ENCODE measurements at regions not wholly inside any gene's neighbourhood (a gene's known extent, or its start where the extent isn't known, plus 50 kb on each side); places are given as distances from the start of the nearest gene placed in this dataset.

DNA sequence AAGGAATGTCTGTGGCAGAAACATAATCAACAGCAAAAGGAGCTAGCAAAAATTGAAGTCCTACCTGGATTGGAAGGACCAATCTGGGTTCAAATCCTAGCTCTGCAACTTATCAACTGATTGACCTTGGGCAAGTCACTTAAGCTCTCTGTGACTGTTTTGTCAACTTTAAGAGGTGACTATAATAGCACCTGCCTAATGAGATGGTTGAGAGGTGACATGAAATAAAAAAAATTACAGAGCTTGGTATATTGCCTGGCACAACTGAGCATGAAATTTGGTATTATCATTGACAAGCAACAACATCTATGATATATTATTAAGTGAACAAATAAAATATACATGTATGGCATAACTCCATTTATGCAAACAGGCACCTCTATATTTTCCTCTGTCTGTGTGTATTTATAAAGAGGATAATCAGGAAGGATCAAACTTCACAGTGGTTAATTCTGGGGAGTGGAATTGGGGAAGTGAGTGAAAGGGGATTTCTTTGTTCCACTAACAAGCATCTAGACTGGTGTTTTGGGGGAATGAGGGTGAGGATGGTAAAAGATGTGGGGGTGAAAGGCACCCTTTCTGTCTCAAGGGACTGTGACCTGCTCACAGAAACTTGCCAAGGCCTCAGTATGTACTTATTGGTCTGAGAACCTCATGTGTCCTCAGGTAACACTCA, 132.8 kb upstream of the SERTAD2 start:
- ATAC-seq (no peak), DNase-seq (ENCODE audit: missing footprints) (no peak)
- intact Hi-C loops (cut with DNase I) = no loop called here

DNA sequence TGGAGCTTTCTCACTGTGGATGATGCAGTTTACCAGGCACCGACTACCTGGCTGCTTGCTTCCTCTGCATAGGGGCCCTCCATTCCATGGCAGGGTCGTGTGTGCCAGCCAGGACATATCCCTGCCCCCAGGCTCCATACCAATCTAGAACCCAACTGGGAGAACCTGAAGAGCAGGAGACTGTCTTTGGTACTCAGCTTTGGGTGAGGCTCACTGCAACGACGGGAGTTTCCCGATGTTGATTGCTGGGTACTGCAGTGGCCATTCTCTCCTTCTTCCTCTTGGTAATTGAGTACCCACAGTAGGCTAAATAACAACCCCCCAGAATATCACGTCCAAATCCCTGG, 133.3 kb upstream of the SERTAD2 start:
- no peak for ATAC-seq
- no peak for DNase-seq (ENCODE audit: missing footprints)
- intact Hi-C loops (cut with DNase I) = no loop called here

DNA sequence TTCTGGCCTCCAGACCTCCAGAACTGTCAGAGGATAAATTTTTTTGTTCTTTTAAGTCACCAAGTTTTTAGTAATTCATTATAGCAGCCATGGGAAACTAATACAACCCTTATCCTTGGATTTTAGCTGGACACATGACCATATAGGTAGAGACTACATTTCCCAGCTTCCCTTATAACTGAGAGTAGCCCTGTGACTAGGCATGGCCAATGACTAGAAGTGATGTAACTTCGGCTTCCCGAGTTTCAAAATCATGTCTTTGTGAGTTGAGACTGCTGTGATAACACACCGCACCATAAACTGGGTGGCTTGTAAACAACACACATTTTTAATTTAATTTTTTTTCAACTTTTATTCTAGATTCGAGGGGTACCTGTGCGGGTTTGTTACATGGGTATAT, 134.0 kb upstream of the SERTAD2 start:
- intact Hi-C loops (cut with DNase I) = no loop called here
- no peak for DNase-seq (ENCODE audit: missing footprints)
- no peak for ATAC-seq

DNA sequence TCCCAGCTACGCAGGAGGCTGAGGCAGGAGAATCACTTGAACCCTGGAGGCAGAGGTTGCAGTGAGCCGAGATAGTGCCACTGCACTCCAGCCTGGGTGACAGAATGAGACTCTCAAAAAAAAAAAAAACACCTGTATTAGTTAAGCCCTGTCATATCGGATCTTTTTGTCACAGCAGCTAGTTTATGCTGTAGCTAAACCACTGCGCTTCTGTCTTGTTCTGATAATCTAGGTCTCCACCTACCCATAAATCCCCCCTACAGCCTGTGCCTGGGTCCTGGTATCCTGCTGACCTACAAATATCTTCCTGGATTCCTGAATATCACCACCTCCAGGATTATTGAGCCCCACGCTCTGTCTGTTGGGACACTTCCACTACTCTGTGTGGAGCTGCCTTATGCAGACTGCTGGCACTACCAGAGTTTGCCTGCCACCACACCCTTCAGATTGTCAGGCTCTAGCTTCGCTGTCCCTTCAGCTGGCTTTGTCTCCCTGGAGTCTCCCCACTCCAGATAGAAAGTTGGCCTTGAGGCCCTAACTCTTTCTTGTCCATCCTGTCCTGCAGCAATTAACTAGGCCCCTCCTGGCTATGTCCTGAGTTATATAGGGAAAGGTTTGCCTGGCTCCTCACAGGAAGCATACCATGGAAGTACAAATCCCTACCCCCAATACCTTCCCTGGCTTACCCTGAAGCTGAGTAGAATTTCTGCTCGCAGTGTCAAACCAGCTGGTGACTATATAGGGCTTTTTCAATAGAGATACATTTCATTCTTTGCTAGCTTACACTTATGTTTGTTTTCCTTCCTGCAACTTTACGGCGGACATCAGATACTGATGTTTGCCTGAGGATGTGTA, 136.0 kb upstream of the SERTAD2 start:
- DNase-seq (ENCODE audit: missing footprints) (no peak), ATAC-seq (no peak)
- intact Hi-C loops (cut with DNase I) = no loop called here

DNA sequence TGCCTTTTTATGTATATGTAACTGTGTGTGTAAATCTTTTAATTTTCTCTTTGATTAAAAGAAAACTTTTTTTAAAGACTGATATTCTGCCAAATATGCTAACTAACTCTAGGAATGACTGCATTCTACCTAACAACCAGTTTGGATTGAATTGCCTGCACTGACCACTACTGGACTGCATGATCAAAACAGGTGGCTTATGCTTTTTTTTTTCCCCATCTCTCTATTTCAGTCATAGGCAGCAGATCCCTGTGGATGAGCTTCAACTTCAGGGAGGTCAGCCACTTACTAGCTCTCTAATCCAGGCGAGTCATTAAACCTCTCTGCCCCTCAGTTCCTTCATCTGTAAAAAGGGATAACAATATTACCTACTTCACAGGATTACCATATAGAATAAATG, 138.6 kb upstream of the SERTAD2 start:
- intact Hi-C loops (cut with DNase I) = no loop called here
- DNase-seq (ENCODE audit: missing footprints) = no peak
- no peak for ATAC-seq

DNA sequence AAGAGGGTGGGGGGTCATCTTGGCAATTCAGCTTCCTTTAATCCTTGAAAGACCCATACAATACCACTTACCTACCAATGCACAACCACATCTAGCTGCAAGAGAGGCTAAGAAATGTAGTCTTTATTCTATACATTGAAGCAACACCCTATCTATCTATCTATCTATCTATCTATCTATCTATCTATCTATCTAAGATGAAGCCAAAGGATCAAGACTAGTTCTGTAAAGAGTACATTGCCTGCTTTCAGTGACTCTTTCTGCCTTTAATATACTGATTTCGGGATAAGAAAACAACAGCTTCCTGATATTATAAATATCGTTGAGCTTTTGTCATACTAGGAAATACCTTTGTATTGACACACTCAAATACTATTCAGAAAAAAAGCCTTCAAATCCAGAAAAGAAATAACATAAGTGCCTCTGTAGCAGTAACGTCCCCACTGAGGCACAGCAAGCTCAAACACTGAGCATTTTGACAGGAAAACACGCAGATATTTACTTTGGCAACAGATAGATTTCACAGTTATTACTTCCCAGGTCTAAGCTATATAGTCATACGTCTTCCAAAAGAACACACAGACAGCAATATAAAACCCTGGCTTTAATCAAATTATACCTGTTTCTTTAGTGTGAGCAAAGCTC, 139.4 kb upstream of the SERTAD2 start:
- no peak for ATAC-seq
- intact Hi-C loops (cut with DNase I) = no loop called here

DNA sequence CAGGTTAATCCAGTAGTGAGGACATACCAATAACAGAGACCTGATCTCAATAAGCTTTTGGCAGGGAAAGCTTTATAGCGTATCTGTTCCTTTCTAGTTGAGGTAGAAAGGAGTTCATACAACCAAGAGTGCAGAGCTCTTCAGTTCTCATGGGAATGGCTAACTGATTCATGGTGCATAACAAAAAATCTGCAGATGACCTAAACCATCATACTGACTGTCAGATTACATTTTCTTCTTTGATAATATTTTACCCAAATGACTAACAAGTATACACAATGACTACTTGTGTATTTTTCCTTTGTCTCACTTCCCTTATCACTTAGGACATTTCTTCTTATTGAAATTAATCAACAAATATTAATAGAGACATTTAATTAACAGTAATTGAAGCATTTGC, 140.0 kb upstream of the SERTAD2 start:
- no peak for ATAC-seq
- intact Hi-C loops (cut with DNase I) = no loop called here
- no peak for DNase-seq (ENCODE audit: missing footprints)

More for the DNA sequence above, 139.4 kb upstream of the SERTAD2 start:
- no peak for DNase-seq (ENCODE audit: missing footprints)

DNA sequence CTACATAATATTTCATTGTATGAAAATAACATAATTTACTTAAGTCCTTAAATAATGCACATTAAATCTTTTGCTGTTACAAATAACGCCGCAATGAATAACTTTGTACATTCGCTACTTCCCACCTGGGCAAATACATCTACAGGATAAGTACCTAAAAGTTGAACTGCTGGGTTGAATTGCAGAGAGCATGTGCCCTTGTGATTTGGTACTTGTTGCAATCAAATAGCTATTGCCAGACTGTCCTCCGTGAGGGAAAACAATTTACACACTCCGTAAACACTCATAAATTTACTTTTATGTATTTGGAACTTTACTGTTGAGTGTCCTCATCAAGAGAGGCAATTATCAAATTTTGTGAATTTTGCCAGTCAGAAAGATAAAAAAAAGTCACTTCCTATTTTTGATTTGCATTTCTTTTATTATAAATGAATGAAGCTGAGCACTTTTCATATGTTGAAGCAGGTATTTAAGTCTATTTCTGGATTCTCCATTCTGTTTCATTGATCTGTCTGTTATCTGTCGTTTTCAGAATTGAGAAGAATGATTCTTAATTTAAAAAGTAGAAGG, 140.8 kb upstream of the SERTAD2 start:
- DNase-seq (ENCODE audit: missing footprints) = no peak
- ATAC-seq = no peak
- intact Hi-C loops (cut with DNase I) = no loop called here

DNA sequence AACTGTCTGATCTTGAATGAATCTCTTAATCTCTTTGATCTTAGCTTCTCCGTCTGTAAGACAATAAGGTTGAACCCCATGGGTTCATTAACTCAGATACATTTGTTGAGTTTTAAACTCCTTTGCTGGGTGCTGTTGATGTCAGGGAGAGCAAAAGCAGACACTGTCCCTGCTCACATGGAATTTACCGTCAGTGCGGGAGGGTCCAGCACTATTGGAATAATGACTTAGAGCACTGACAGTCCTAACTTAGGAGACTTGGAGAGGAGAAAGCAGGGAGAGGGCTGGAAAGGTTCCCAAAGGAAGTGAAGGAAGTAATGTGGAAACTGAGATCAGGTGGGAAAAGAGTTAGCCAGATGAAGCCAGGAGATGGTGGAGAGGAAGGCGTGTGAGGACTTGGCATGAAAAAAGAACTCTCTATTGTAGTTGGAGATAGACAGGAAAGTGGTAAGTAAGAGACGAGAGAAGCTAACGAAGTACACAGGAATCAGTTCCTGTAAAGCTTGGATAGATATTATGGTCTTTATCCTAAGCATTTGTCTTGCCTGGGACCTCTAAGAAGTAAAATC, 141.4 kb upstream of the SERTAD2 start:
- intact Hi-C loops (cut with DNase I) = no loop called here
- no peak for DNase-seq (ENCODE audit: missing footprints)
- ATAC-seq = no peak

DNA sequence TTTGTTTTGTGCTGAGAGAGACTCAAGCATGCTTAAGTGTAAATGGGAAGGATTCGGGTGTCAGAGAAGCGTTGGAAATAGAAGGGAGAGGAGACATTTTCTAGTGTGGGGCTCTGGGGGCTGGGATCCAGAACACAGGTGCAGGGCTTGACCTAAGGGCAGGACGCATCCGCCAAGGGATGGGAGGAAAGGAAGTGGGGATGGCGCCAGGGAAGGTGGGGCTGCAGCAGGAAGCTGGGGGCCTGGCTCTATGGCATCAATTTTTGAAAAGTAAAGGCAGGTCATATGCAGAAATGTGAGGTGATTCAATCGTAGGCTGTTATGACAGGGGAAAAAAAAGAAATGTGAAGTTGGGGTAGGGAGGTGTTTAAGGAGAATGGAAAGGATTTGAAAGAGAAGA, 143.2 kb upstream of the SERTAD2 start:
- intact Hi-C loops (cut with DNase I) = no loop called here
- DNase-seq (ENCODE audit: missing footprints) (no peak), ATAC-seq (no peak)

DNA sequence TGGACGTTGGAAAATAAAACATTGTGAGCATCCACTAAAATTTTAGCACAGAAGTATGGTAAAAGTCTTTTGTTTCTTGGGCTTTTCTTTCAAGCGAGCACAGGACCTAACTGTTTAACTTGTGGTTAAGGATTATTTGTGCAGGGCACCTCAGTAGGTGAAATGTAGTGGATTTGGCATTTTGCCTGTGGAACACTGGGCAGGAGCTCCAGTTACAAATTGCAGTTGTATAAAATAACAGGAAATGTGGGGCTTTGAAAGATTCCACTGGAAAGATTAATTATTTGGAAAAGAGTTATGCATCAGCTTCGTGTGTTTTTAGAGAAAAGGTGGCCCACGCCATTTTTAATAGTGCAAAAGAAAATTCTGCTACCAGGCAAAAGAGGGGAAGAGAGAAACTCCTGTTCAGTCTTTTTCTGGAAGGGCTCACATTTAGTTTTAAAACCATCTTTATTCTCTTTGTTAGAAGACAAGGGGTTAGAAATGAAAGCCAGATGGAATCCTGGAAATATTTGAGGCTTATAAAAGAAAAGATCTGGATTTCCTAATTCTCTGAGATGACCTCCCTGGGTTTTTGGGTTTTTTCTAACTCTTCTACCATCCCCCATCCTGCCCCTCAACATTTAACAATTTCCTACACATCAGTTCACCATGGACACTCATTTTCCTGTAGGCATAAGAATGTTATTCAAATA, 144.3 kb upstream of the SERTAD2 start:
- DNase-seq (ENCODE audit: missing footprints) (no peak), ATAC-seq (no peak)
- intact Hi-C loops (cut with DNase I) = no loop called here

DNA sequence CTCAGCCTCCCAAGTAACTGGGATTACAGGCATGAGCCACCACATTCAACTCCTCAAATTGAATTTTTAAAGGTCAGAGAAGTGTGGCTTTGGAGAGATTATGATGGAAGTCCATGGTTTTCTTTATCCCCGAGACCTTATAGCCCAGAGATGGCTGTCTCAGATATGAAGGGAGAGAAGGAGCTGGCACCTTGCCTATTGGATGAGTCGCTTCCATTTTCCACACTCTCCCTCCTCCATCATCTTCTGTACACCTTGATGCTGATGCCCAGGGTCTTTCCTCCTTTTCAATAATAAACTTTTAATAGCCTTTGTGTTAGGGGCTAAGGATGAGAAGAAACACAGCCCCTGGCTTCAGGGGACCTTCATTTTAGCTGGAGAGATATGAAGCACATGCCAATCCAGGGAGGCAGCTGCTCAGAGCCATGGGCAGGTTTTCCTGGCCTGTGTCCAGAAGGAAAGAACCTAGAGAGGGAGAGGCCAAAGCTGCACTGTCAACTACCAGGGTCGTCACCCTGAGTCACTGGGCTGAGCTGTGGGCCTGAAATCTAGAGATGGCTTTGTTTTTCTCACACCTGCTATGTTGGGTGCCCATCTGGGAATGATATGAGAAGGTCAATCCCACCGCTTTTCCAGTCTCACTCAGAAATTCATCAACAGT, 146.0 kb upstream of the SERTAD2 start:
- ATAC-seq (no peak), DNase-seq (ENCODE audit: missing footprints) (no peak)
- intact Hi-C loops (cut with DNase I) = no loop called here

DNA sequence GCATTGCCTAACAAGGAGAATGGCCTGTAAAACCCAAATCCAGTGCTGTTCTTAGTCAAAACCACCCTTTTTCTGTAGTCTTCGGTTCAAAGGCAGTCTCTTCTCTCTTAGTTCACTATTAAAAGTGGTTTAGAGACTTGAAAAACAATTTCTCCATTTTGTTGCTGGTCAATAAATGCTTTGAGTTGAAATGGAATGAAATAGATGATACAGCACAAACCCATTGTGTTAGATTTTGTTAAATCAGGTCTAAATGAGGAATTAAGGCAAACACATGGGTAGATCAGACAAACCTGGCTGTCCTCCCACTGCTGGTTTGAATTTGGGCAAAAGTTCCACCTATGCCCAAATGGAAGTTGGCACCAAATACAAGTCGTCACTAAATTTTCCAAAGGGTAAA, 150.1 kb upstream of the SERTAD2 start:
- intact Hi-C loops (cut with DNase I) = no loop called here
- ATAC-seq = no peak
- DNase-seq (ENCODE audit: missing footprints) = no peak

DNA sequence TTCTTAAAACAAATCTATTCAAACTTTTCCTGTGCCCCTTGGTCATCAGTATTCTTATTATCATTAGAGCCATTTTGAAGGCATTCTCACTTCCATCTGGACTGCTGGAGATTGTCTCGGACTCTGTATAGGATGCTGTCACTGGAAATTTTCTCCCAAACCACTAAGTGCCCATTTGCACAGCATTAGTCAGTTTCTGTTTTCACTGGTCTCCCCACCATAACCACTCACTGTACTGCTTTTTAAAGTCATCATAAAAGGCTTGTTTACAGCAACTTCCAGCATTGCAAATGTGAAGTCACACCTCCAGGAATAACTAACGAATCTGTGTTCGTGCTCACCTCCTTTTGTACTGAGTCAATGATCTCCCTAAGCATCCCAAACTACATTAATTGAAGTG, 150.9 kb upstream of the SERTAD2 start:
- ATAC-seq = no peak
- intact Hi-C loops (cut with DNase I) = no loop called here

DNA sequence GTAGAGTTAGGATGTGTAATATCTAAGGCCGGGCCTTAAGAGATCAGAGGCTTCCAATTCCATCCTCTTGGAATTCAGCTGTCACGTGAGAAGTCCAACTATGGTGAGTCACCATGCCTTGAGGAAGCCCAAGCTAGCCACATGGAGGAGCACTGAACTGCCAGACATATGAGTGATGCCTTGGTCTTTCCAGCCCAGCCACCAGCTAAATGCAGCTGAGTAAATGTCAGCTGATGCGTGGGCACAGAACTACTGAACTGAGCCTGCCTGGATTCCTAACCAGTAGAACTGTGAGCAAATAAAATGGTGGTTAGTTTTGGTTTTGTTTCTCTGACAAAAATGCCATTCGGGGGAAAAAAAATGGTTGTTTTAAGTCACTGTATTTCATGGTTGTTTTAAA, 153.7 kb upstream of the SERTAD2 start:
- no peak for DNase-seq (ENCODE audit: missing footprints)
- no peak for ATAC-seq
- intact Hi-C loops (cut with DNase I) = no loop called here

More for the DNA sequence above, 150.9 kb upstream of the SERTAD2 start:
- no peak for DNase-seq (ENCODE audit: missing footprints)

DNA sequence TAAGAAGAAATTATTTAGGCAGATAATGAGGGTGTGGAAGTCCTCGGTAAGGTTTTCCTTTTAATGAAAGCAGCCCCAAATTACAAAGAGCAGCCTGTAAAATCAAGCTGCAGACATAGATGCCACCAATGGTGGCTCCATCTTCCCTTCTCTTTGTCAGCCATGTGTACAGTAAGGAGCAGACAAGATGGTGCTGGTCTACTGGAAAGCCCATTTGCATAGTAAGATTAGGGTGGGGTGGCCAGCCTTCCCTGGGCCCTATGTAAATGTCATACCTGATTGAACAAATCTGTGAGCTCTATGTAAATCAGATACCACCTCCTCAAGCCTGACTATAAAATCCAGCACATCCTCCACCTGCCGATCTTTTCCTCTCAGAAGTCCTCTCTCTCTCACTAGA, 154.4 kb upstream of the SERTAD2 start:
- ATAC-seq (no peak), DNase-seq (ENCODE audit: missing footprints) (no peak)
- intact Hi-C loops (cut with DNase I) = no loop called here

DNA sequence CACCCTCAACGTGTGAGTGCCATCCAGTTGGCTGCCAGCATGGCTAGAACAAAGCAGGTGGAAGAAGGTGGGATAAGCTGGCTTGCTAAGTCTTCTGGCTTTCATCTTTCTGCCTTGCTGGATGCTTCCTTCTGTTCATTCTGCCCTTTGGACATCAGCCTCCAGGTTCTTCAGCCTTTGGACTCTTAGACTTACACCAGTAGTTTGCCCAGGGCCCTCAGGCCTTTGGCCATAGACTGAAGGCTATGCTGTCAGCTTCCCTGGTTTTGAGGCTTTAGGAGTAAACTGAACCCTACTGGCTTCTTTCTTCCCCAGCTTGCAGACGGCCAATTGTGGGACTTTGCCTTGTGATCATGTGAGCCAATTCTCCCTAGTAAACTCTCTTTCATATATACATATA, 155.0 kb upstream of the SERTAD2 start:
- no peak for ATAC-seq
- no peak for DNase-seq (ENCODE audit: missing footprints)
- intact Hi-C loops (cut with DNase I) = no loop called here

DNA sequence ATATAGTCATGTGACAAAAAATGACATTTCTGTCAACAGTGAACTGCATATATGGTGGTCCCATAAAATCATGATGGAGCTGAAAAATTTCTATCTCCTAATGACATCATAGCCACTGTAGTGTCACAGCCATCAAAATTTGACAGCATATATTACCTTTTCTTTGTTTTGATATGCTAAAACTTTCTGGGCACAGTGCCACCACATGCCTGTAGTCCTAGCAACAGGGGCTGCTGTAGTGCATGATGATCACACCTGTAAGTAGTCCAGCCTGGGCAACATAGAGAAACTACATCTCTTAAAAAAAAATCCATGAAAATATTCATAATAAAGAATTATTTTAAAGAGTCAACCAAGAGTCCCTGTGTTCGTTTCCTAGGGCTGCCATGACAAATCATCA, 155.5 kb upstream of the SERTAD2 start:
- ATAC-seq (no peak), DNase-seq (ENCODE audit: missing footprints) (no peak)
- intact Hi-C loops (cut with DNase I) = no loop called here

DNA sequence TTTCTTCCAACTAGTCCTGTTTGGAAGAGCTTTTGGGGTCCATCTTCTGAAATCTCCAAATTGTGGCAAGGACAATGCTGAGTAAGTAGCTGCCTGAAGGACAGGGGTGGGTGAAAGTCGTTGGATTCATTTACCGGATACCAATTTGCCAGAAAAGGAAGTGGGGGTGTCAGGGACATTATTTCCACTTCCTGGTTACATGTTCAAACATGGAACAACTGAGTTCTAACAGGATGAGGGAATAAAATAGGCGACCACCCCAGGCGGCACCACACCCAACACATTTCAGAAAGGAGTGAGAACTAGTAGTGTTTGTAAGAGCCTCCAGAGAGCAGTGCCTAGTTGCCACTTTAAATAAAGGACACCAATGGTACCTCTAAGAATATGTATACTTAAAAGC, 158.6 kb upstream of the SERTAD2 start:
- ATAC-seq = no peak
- no peak for DNase-seq (ENCODE audit: missing footprints)
- intact Hi-C loops (cut with DNase I) = no loop called here

All from Right ventricle myocardium inferior (tissue), 1 donor.